ENCODE measurements at regions not wholly inside any gene's neighbourhood (a gene's known extent, or its start where the extent isn't known, plus 50 kb on each side); places are given as distances from the start of the nearest gene placed in this dataset.

- Histone ChIP-seq H3K9ac (no peak overlapping the region), H3K27ac (no peak overlapping the region), H3K27me3 (ENCODE audit: control insufficient read depth, insufficient read depth, low read length) (peaks cover 5% of the 10 kb centered on the region), H3K9me3 (ENCODE audit: control insufficient read depth, low read length) (no peaks in the 10 kb centered on the region), H3K79me2 (no peaks in the 10 kb centered on the region), H3K4me1 (no peaks in the 10 kb centered on the region), H3K36me3 (ENCODE audit: control insufficient read depth, insufficient read depth, low read length) (no peaks in the 10 kb centered on the region), H3K4me3 (ENCODE audit: low read depth, low read length) (no peak overlapping the region), H3K4me2 (ENCODE audit: low read length) (no peak overlapping the region), H2AFZ (no peak overlapping the region)
- no peak for TF ChIP-seq CTCF (IDR thresholded peaks at IDR 0.05)
Observed at GRCh38 chr4:16353165-16353564, 126.9 kb upstream of the TAPT1 start.

GRCh38 chr4:16351161-16351560 is 124.9 kb upstream of the TAPT1 start:
- no peak for TF ChIP-seq CTCF (IDR thresholded peaks at IDR 0.05)
- Histone ChIP-seq H3K27me3 (ENCODE audit: control insufficient read depth, insufficient read depth, low read length) (peaks cover 5% of the 10 kb centered on the region), H2AFZ (no peak overlapping the region), H3K79me2 (no peaks in the 10 kb centered on the region), H3K4me1 (no peaks in the 10 kb centered on the region), H3K36me3 (ENCODE audit: control insufficient read depth, insufficient read depth, low read length) (no peaks in the 10 kb centered on the region), H3K9me3 (ENCODE audit: control insufficient read depth, low read length) (no peaks in the 10 kb centered on the region), H3K4me3 (ENCODE audit: low read depth, low read length) (no peak overlapping the region), H3K27ac (no peak overlapping the region), H3K4me2 (ENCODE audit: low read length) (no peak overlapping the region), H3K9ac (no peak overlapping the region)

GRCh38 chr4:16344853-16345252 is 118.6 kb upstream of the TAPT1 start:
- Histone ChIP-seq H2AFZ (no peak overlapping the region), H3K4me2 (ENCODE audit: low read length) (no peak overlapping the region), H3K36me3 (ENCODE audit: control insufficient read depth, insufficient read depth, low read length) (no peaks in the 10 kb centered on the region), H3K9ac (no peak overlapping the region), H3K27me3 (ENCODE audit: control insufficient read depth, insufficient read depth, low read length) (peaks cover under 1% of the 10 kb centered on the region), H3K4me3 (ENCODE audit: low read depth, low read length) (no peak overlapping the region), H3K27ac (no peak overlapping the region), H3K4me1 (no peaks in the 10 kb centered on the region), H3K79me2 (no peaks in the 10 kb centered on the region), H3K9me3 (ENCODE audit: control insufficient read depth, low read length) (no peaks in the 10 kb centered on the region)
- no peak for TF ChIP-seq CTCF (IDR thresholded peaks at IDR 0.05)

GRCh38 chr4:16337936-16338335 is 111.7 kb upstream of the TAPT1 start:
- no peak for TF ChIP-seq CTCF (IDR thresholded peaks at IDR 0.05)
- Histone ChIP-seq H3K9me3 (ENCODE audit: control insufficient read depth, low read length) (no peaks in the 10 kb centered on the region), H3K4me1 (no peaks in the 10 kb centered on the region), H3K79me2 (no peaks in the 10 kb centered on the region), H3K9ac (no peak overlapping the region), H3K4me3 (ENCODE audit: low read depth, low read length) (no peak overlapping the region), H3K27me3 (ENCODE audit: control insufficient read depth, insufficient read depth, low read length) (no peaks in the 10 kb centered on the region), H3K27ac (no peak overlapping the region), H2AFZ (no peak overlapping the region), H3K36me3 (ENCODE audit: control insufficient read depth, insufficient read depth, low read length) (no peaks in the 10 kb centered on the region), H3K4me2 (ENCODE audit: low read length) (no peak overlapping the region)

GRCh38 chr4:16334601-16335000 is 108.3 kb upstream of the TAPT1 start:
- H3K9me3 ChIP-seq (ENCODE audit: control insufficient read depth, low read length), result no peaks in the 10 kb centered on the region
- no peaks in the 10 kb centered on the region for H3K4me1 ChIP-seq
- H2AFZ ChIP-seq, result no peak overlapping the region
- H3K79me2 ChIP-seq, result no peaks in the 10 kb centered on the region
- no peaks in the 10 kb centered on the region for H3K36me3 ChIP-seq (ENCODE audit: control insufficient read depth, insufficient read depth, low read length)
- H3K27ac ChIP-seq, result no peak overlapping the region
- no peaks in the 10 kb centered on the region for H3K27me3 ChIP-seq (ENCODE audit: control insufficient read depth, insufficient read depth, low read length)
- no peak overlapping the region for H3K4me3 ChIP-seq (ENCODE audit: low read depth, low read length)
- TF ChIP-seq CTCF (IDR thresholded peaks at IDR 0.05), result no peak
- H3K9ac ChIP-seq, result no peak overlapping the region
- no peak overlapping the region for H3K4me2 ChIP-seq (ENCODE audit: low read length)

Measured in parathyroid adenoma (tissue), 2 donors.